K562 (cell line): ENCODE measurements at regions not wholly inside any gene's neighbourhood (a gene's known extent, or its start where the extent isn't known, plus 50 kb on each side); places are given as distances from the start of the nearest gene placed in this dataset.

Experiments used
- POLR2AphosphoS5 ChIP-seq: IDR thresholded peaks from 2 replicates; pipeline ENCODE4 v1.6.1; 2011; ENCODE audit warnings: mild to moderate bottlenecking, low read depth, low read length, moderate library complexity; ENCODE audit not compliant: control insufficient read depth, insufficient read depth
- SMAD2 ChIP-seq: fragments of 150-350 bp; IDR thresholded peaks from 2 replicates; pipeline ENCODE4 v1.6.1; 2014; ENCODE audit warnings: low read depth, mild to moderate bottlenecking, low read length
- TF ChIP-seq, protein P1 (sequence below), 3 experiments: IDR thresholded peaks in 2 of 3; conservative IDR thresholded peaks in 1 of 3; 2 replicates each; pipeline ENCODE4 v1.5.1; 2011 to 2012; ENCODE audit warnings: low read length in 3 of 3, mild to moderate bottlenecking in 3 of 3, control low read depth in 2 of 3, improper control_type of control experiment in 1 of 3, inconsistent platforms in 1 of 3, low read depth in 1 of 3, mixed read lengths in 1 of 3, moderate library complexity in 1 of 3; ENCODE audit not compliant: insufficient read depth in 2 of 3

DNA sequence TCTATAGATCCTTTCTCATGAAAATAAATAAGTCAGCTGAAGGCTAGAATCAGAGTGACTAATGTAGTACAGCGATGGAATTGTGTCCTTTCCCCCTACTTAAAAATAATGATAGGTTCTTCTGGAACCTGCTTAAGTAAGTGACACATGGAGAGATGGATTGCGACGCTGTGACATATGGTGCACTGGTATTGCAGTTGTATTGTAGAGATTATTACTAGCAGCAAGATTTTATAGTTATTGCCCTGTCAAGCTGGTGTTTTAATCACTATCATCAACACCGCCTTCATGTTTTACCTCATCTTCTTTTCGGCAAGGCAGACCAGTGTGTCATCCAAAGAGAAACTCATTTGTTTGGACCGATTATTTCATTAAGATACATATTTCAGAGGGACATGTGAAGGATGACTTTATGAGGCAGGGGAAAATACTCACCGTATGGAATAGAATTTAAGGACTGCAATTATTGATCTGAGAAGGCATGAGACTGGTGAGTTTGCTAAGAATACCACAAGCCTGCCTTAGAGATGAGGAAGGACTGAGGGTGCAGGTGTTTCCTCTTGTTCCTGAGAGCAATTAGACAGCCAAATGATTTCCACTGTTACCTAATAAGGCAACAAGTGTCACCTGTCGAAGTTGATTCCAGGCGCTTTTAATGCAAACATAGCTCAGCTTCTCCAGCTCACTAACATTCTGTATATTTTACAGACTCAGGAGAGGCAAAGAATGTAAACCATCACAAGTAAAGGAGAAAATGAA lies 1855.5 kb downstream of the MAT2B start:
- TF ChIP-seq SMAD2 (no peak), POLR2AphosphoS5 (no peak)
- TF ChIP-seq, protein P1, sequence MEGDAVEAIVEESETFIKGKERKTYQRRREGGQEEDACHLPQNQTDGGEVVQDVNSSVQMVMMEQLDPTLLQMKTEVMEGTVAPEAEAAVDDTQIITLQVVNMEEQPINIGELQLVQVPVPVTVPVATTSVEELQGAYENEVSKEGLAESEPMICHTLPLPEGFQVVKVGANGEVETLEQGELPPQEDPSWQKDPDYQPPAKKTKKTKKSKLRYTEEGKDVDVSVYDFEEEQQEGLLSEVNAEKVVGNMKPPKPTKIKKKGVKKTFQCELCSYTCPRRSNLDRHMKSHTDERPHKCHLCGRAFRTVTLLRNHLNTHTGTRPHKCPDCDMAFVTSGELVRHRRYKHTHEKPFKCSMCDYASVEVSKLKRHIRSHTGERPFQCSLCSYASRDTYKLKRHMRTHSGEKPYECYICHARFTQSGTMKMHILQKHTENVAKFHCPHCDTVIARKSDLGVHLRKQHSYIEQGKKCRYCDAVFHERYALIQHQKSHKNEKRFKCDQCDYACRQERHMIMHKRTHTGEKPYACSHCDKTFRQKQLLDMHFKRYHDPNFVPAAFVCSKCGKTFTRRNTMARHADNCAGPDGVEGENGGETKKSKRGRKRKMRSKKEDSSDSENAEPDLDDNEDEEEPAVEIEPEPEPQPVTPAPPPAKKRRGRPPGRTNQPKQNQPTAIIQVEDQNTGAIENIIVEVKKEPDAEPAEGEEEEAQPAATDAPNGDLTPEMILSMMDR (IDR thresholded peaks at IDR 0.05 in 2 of 3, conservative IDR thresholded peaks at IDR 0.05 in 1 of 3; ENCODE audit: insufficient read depth in 2 of 3, low read depth in 1 of 3, low read length in 3 of 3): no peak
